C4-2B (cell line): ENCODE measurements at regions not wholly inside any gene's neighbourhood (a gene's known extent, or its start where the extent isn't known, plus 50 kb on each side); places are given as distances from the start of the nearest gene placed in this dataset.

ENCODE experiments used
- CTCF ChIP-seq: fragments of 450-650 bp; conservative IDR thresholded peaks from 2 replicates; pipeline ENCODE4 v1.5.1; 2017; ENCODE audit warnings: mild to moderate bottlenecking
- ZFX ChIP-seq: fragments of 450-650 bp; IDR thresholded peaks from 2 replicates; pipeline ENCODE4 v1.6.1; 2017

GRCh38 chr4:131044368-131044767 lies 1948.4 kb downstream of the C4orf33 start:
- TF ChIP-seq CTCF: no peak
- TF ChIP-seq ZFX: no peak
